ENCODE measurements at regions not wholly inside any gene's neighbourhood (a gene's known extent, or its start where the extent isn't known, plus 50 kb on each side); places are given as distances from the start of the nearest gene placed in this dataset.

- Histone ChIP-seq H3K4me3 (ENCODE audit: low read depth, low read length) (no peak overlapping the region), H3K36me3 (ENCODE audit: control insufficient read depth, insufficient read depth, low read length) (no peaks in the 10 kb centered on the region), H3K27me3 (replicated peaks; ENCODE audit: control insufficient read depth, insufficient read depth, low read length) (no peaks in the 10 kb centered on the region), H3K9me3 (no peaks in the 10 kb centered on the region), H3K4me1 (no peaks in the 10 kb centered on the region)
- H3K4me1 Mint-ChIP-seq (ENCODE audit: low read depth, unreplicated experiment): no peaks in the 10 kb centered on the region
- intact Hi-C loops (cut with micrococcal nuclease; ENCODE audit: unreplicated experiment): no loop called here
- no peaks in the 10 kb centered on the region for H3K36me3 Mint-ChIP-seq (ENCODE audit: insufficient read depth, unreplicated experiment)
- ChIA-PET CTCF (no interaction called here), POLR2A (no interaction called here)
- DNase-seq: no peak
- peaks cover 6% of the 10 kb centered on the region for H3K27me3 Mint-ChIP-seq (ENCODE audit: insufficient read depth, unreplicated experiment)
- BruUV-seq (replicated peaks): no TSS peak
- no peak overlapping the region for H3K4me3 Mint-ChIP-seq (ENCODE audit: unreplicated experiment)
- no peak for TF ChIP-seq CTCF (IDR thresholded peaks at IDR 0.05; ENCODE audit: insufficient read depth in 1 of 2, low read depth in 1 of 2, low read length in 1 of 2, severe bottlenecking in 1 of 2, unreplicated experiment in 1 of 2)
- H3K9me3 Mint-ChIP-seq (ENCODE audit: unreplicated experiment): no peaks in the 10 kb centered on the region
- H3K27ac Mint-ChIP-seq (ENCODE audit: unreplicated experiment): no peak overlapping the region
Observed at GRCh38 chr1:5493275-5493674, 498.9 kb downstream of the NPHP4 start.

GRCh38 chr1:5492846-5493245 lies 499.4 kb downstream of the NPHP4 start:
- H3K9me3 Mint-ChIP-seq (ENCODE audit: unreplicated experiment): no peaks in the 10 kb centered on the region
- intact Hi-C loops (cut with micrococcal nuclease; ENCODE audit: unreplicated experiment): no loop called here
- H3K4me3 Mint-ChIP-seq (ENCODE audit: unreplicated experiment): no peak overlapping the region
- peaks cover 6% of the 10 kb centered on the region for H3K27me3 Mint-ChIP-seq (ENCODE audit: insufficient read depth, unreplicated experiment)
- no peak for TF ChIP-seq CTCF (IDR thresholded peaks at IDR 0.05; ENCODE audit: insufficient read depth in 1 of 2, low read depth in 1 of 2, low read length in 1 of 2, severe bottlenecking in 1 of 2, unreplicated experiment in 1 of 2)
- Histone ChIP-seq H3K27me3 (replicated peaks; ENCODE audit: control insufficient read depth, insufficient read depth, low read length) (no peaks in the 10 kb centered on the region), H3K4me1 (no peaks in the 10 kb centered on the region), H3K9me3 (no peaks in the 10 kb centered on the region), H3K4me3 (ENCODE audit: low read depth, low read length) (no peak overlapping the region), H3K36me3 (ENCODE audit: control insufficient read depth, insufficient read depth, low read length) (no peaks in the 10 kb centered on the region)
- H3K36me3 Mint-ChIP-seq (ENCODE audit: insufficient read depth, unreplicated experiment): no peaks in the 10 kb centered on the region
- ChIA-PET POLR2A (no interaction called here), CTCF (no interaction called here)
- DNase-seq: no peak
- no peaks in the 10 kb centered on the region for H3K4me1 Mint-ChIP-seq (ENCODE audit: low read depth, unreplicated experiment)
- no TSS peak for BruUV-seq (replicated peaks)
- no peak overlapping the region for H3K27ac Mint-ChIP-seq (ENCODE audit: unreplicated experiment)

GRCh38 chr1:5491207-5491904 lies 500.9 kb downstream of the NPHP4 start:
- Mint-ChIP-seq H3K27me3 (ENCODE audit: insufficient read depth, unreplicated experiment) (peaks cover 4% of the 10 kb centered on the region), H3K9me3 (ENCODE audit: unreplicated experiment) (no peaks in the 10 kb centered on the region), H3K36me3 (ENCODE audit: insufficient read depth, unreplicated experiment) (no peaks in the 10 kb centered on the region), H3K4me1 (ENCODE audit: low read depth, unreplicated experiment) (no peaks in the 10 kb centered on the region), H3K4me3 (ENCODE audit: unreplicated experiment) (no peak overlapping the region), H3K27ac (ENCODE audit: unreplicated experiment) (no peak overlapping the region)
- intact Hi-C loops (cut with micrococcal nuclease; ENCODE audit: unreplicated experiment): no loop called here
- BruUV-seq (replicated peaks): no TSS peak
- no peaks in the 10 kb centered on the region for H3K36me3 ChIP-seq (ENCODE audit: control insufficient read depth, insufficient read depth, low read length)
- no peak for DNase-seq
- no peak overlapping the region for H3K4me3 ChIP-seq (ENCODE audit: low read depth, low read length)
- POLR2A ChIA-PET: no interaction called here
- H3K4me1 ChIP-seq: no peaks in the 10 kb centered on the region
- no peak for TF ChIP-seq CTCF (IDR thresholded peaks at IDR 0.05; ENCODE audit: insufficient read depth in 1 of 2, low read depth in 1 of 2, low read length in 1 of 2, severe bottlenecking in 1 of 2, unreplicated experiment in 1 of 2)
- CTCF ChIA-PET: no interaction called here
- no peaks in the 10 kb centered on the region for H3K9me3 ChIP-seq
- H3K27me3 ChIP-seq (replicated peaks; ENCODE audit: control insufficient read depth, insufficient read depth, low read length): no peaks in the 10 kb centered on the region

All from Caco-2 (cell line).